Keratinocyte (primary cell): ENCODE measurements at regions not wholly inside any gene's neighbourhood (a gene's known extent, or its start where the extent isn't known, plus 50 kb on each side); places are given as distances from the start of the nearest gene placed in this dataset.

Experiments
- CTCF ChIP-seq, 3 experiments: IDR thresholded peaks in 1 of 3; conservative IDR thresholded peaks in 1 of 3; optimal IDR thresholded peaks in 1 of 3; 2 replicates in 2 of 3; 3 replicates in 1 of 3; pipeline versions ENCODE3 to v1.5.1; 2011; ENCODE audit warnings: low read length in 3 of 3, mild to moderate bottlenecking in 3 of 3, moderate library complexity in 2 of 3, control low read depth in 1 of 3, inconsistent platforms in 1 of 3; ENCODE audit not compliant: insufficient read depth in 2 of 3; ENCODE audit errors: extremely low read depth in 1 of 3
- EZH2 ChIP-seq: IDR thresholded peaks from one replicate; pipeline ENCODE4 v1.6.1; 2012; ENCODE audit warnings: inconsistent platforms, mild to moderate bottlenecking, low read length, moderate library complexity

- no peak for TF ChIP-seq CTCF (optimal IDR thresholded peaks at IDR 0.05 in 1 of 3, IDR thresholded peaks at IDR 0.05 in 1 of 3, conservative IDR thresholded peaks at IDR 0.05 in 1 of 3; ENCODE audit: extremely low read depth in 1 of 3, insufficient read depth in 2 of 3, low read length in 3 of 3)
- no peak for TF ChIP-seq EZH2
Observed at GRCh38 chr21:15209224-15209623, 144.4 kb upstream of the NRIP1 start.
